Liver (tissue), 3 donors: ENCODE measurements at regions not wholly inside any gene's neighbourhood (a gene's known extent, or its start where the extent isn't known, plus 50 kb on each side); places are given as distances from the start of the nearest gene placed in this dataset.

Source experiments
- GABPA ChIP-seq, 2 donors: IDR thresholded peaks in 1 of 2; conservative IDR thresholded peaks in 1 of 2; 2 replicates each; pipeline ENCODE4 v1.6.1; 2016; ENCODE audit warnings: antibody characterized with exemption in 2 of 2, mild to moderate bottlenecking in 1 of 2, moderate library complexity in 1 of 2
- YY1 ChIP-seq: IDR thresholded peaks from 2 replicates; pipeline ENCODE4 v1.6.1; 2016; ENCODE audit warnings: antibody characterized with exemption, mild to moderate bottlenecking
- TF ChIP-seq, protein P1 (sequence below): fragments of 150-350 bp; IDR thresholded peaks from 2 replicates; pipeline ENCODE4 v1.5.1; 2017; ENCODE audit warnings: improper control_type of control experiment, low read depth, low read length; ENCODE audit not compliant: missing input control
- donor health status: healthy.
- donor health status: healthy.

DNA sequence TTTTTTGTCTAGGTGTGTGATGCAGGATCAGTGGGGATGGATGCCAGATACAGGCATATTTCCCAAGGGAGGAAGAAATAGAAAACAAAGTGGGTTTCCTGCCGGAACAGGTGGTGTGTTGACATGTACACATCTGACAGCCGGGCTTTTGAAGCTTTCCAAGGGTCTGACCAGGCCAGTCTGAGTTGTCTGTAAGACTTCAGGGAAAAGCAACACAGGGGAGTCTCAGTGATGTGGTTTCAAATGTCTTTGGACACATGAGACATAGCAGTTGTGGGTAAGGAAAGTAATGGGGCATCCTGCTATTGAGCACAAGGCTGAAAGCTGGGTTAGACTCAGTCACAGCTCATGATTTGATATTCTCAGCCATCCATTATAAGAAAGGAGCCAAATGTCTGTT, 274.9 kb downstream of the PIK3R1 start:
- TF ChIP-seq, protein P1, sequence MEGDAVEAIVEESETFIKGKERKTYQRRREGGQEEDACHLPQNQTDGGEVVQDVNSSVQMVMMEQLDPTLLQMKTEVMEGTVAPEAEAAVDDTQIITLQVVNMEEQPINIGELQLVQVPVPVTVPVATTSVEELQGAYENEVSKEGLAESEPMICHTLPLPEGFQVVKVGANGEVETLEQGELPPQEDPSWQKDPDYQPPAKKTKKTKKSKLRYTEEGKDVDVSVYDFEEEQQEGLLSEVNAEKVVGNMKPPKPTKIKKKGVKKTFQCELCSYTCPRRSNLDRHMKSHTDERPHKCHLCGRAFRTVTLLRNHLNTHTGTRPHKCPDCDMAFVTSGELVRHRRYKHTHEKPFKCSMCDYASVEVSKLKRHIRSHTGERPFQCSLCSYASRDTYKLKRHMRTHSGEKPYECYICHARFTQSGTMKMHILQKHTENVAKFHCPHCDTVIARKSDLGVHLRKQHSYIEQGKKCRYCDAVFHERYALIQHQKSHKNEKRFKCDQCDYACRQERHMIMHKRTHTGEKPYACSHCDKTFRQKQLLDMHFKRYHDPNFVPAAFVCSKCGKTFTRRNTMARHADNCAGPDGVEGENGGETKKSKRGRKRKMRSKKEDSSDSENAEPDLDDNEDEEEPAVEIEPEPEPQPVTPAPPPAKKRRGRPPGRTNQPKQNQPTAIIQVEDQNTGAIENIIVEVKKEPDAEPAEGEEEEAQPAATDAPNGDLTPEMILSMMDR = no peak
- no peak for TF ChIP-seq GABPA (IDR thresholded peaks at IDR 0.05 in 1 of 2, conservative IDR thresholded peaks at IDR 0.05 in 1 of 2)
- no peak for TF ChIP-seq YY1
